HepG2 (cell line): ENCODE measurements at regions not wholly inside any gene's neighbourhood (a gene's known extent, or its start where the extent isn't known, plus 50 kb on each side); places are given as distances from the start of the nearest gene placed in this dataset.

Source experiments
- ATAC-seq: fragments of 200-7000 bp; cut with Tn5 transposase; 3 replicates; pipeline ENCODE4 v1.9.1; 2020; ENCODE audit warnings: mild to moderate bottlenecking, moderate library complexity
- BruUV-seq: library from RNA; stranded (reverse); fragments of 400-500 nt; replicated peaks from 2 replicates; lab custom pipeline; 2021; lab: Mats Ljungman, UMichigan
- CTCF ChIA-PET: fragments of 300-600 bp; formaldehyde crosslinking; extraction: SDS; loops from one replicate; lab custom pipeline; 2021; ENCODE audit warnings: low total read pairs, inconsistent platforms, low intra/inter-chr PET ratio; lab: Yijun Ruan, JAX
- POLR2A ChIA-PET: fragments of 350-600 bp; sonication (Branson Sonifier 250); formaldehyde crosslinking; loops from one replicate; lab custom pipeline; 2020; ENCODE audit warnings: antibody characterized with exemption, inconsistent platforms; lab: Yijun Ruan, JAX
- DNase-seq: peaks from one replicate; pipeline ENCODE4 v3.0.0-alpha.2; 2015; ENCODE audit warnings: low spot score
- FAIRE-seq: peaks from 3 replicates; lab custom pipeline; 2011; peaks lifted over from hg19 to GRCh38; lab: Jason Lieb, UNC
- H2AFZ ChIP-seq: one replicate; pipeline ENCODE4 v1.6.1; 2011; ENCODE audit warnings: low read length, inconsistent platforms
- H3K27ac ChIP-seq: fragments of 300-600 bp; 3 replicates; pipeline ENCODE4 v1.8.0; 2011; ENCODE audit warnings: mixed run types, mild to moderate bottlenecking, mixed read lengths, low read length, inconsistent platforms; ENCODE audit not compliant: insufficient read depth; ENCODE audit errors: extremely low read length
- H3K27me3 ChIP-seq, 2 experiments: fragments of 200-600 bp in 1 of 2; 2 replicates in 1 of 2; 3 replicates in 1 of 2; pipeline versions ENCODE4 v1.6.0 to v1.8.0; 2011; ENCODE audit warnings: low read length in 2 of 2, mild to moderate bottlenecking in 2 of 2, moderate library complexity in 2 of 2, inconsistent platforms in 1 of 2; ENCODE audit not compliant: insufficient read depth in 2 of 2, control insufficient read depth in 1 of 2
- H3K36me3 ChIP-seq, 2 experiments: fragments of 200-600 bp in 1 of 2; replicated peaks in 1 of 2; 2 replicates in 1 of 2; 3 replicates in 1 of 2; pipeline versions ENCODE4 v1.5.1 to v1.8.0; 2011; ENCODE audit warnings: low read length in 2 of 2, inconsistent platforms in 1 of 2; ENCODE audit not compliant: insufficient read depth in 2 of 2, control insufficient read depth in 1 of 2
- H3K4me1 ChIP-seq: 2 replicates; pipeline ENCODE4 v1.5.1; 2012; ENCODE audit warnings: low read length, inconsistent platforms; ENCODE audit not compliant: insufficient read depth
- H3K4me2 ChIP-seq: 2 replicates; pipeline ENCODE4 v1.6.0; 2011; ENCODE audit warnings: low read depth, low read length, inconsistent platforms
- H3K4me3 ChIP-seq, 3 experiments: fragments of 200-600 bp in 1 of 3; sonication (generic), shearing (Covaris generic) in 1 of 3; replicated peaks in 1 of 3; 2 replicates each; pipeline ENCODE4 v1.5.1; 2011 to 2016; ENCODE audit warnings: low read length in 3 of 3, inconsistent platforms in 2 of 3, low read depth in 2 of 3, mild to moderate bottlenecking in 2 of 3, control low read depth in 1 of 3, mixed read lengths in 1 of 3; ENCODE audit not compliant: insufficient read depth in 1 of 3
- H3K79me2 ChIP-seq: one replicate; pipeline ENCODE4 v1.6.1; 2011; ENCODE audit warnings: low read length, inconsistent platforms; ENCODE audit not compliant: insufficient read depth
- H3K9ac ChIP-seq: 2 replicates; pipeline ENCODE4 v1.6.0; 2011; ENCODE audit warnings: mild to moderate bottlenecking, low read depth, low read length, inconsistent platforms; ENCODE audit not compliant: insufficient read depth
- H3K9me3 ChIP-seq: 2 replicates; pipeline ENCODE4 v1.5.1; 2012; ENCODE audit warnings: mild to moderate bottlenecking, low read length
- H4K20me1 ChIP-seq: 2 replicates; pipeline ENCODE4 v1.6.0; 2011; ENCODE audit warnings: inconsistent platforms, mild to moderate bottlenecking, low read length, moderate library complexity; ENCODE audit not compliant: insufficient read depth
- AHR ChIP-seq: IDR thresholded peaks from 2 replicates; pipeline ENCODE4 v1.6.1; 2018; ENCODE audit warnings: missing genetic modification reagents, missing compliant biosample characterization
- ATF7 ChIP-seq, 2 experiments: fragments of 450-650 bp in 1 of 2; sonication (generic) in 1 of 2; formaldehyde crosslinking in 1 of 2; IDR thresholded peaks; 2 replicates each; pipeline versions ENCODE4 v1.4.0 to v1.6.1; 2016 to 2020; ENCODE audit warnings: antibody characterized with exemption in 1 of 2, mild to moderate bottlenecking in 1 of 2, missing genetic modification reagents in 1 of 2
- CREB1 ChIP-seq, 2 experiments: fragments of 450-650 bp in 1 of 2; IDR thresholded peaks; 2 replicates each; pipeline ENCODE4 v1.6.1; 2016 to 2017; ENCODE audit warnings: control low read depth in 1 of 2, mild to moderate bottlenecking in 1 of 2, missing compliant biosample characterization in 1 of 2, missing genetic modification characterization in 1 of 2
- ETV5 ChIP-seq: IDR thresholded peaks from 2 replicates; pipeline ENCODE4 v1.6.1; 2018; ENCODE audit warnings: missing biosample characterization, missing genetic modification reagents, inconsistent platforms, borderline replicate concordance
- KLF11 ChIP-seq: IDR thresholded peaks from 2 replicates; pipeline ENCODE4 v1.6.1; 2016; ENCODE audit warnings: missing compliant biosample characterization
- MAX ChIP-seq: IDR thresholded peaks from 2 replicates; pipeline ENCODE4 v1.6.1; 2012; ENCODE audit warnings: inconsistent platforms
- NONO ChIP-seq, 2 experiments: fragments of 450-650 bp in 1 of 2; sonication (generic) in 1 of 2; formaldehyde crosslinking in 1 of 2; IDR thresholded peaks in 1 of 2; conservative IDR thresholded peaks in 1 of 2; 2 replicates each; pipeline versions ENCODE4 v1.6.1 to v1.8.0; 2017 to 2022; ENCODE audit warnings: mild to moderate bottlenecking in 1 of 2, missing genetic modification reagents in 1 of 2, moderate library complexity in 1 of 2
- NR2F2 ChIP-seq: IDR thresholded peaks from 2 replicates; pipeline ENCODE4 v1.6.1; 2012; ENCODE audit warnings: low read depth, inconsistent platforms, borderline replicate concordance
- PRMT3 ChIP-seq: sonication (generic); formaldehyde crosslinking; IDR thresholded peaks from 2 replicates; pipeline ENCODE4 v1.8.1; 2022; ENCODE audit warnings: low read depth, mild to moderate bottlenecking, moderate library complexity, missing genetic modification reagents, borderline replicate concordance
- REL ChIP-seq: sonication (generic); formaldehyde crosslinking; conservative IDR thresholded peaks from 2 replicates; pipeline ENCODE4 v1.8.0; 2022; ENCODE audit warnings: mild to moderate bottlenecking, missing genetic modification reagents, moderate library complexity
- SNAPC2 ChIP-seq: sonication (generic); formaldehyde crosslinking; IDR thresholded peaks from 2 replicates; pipeline ENCODE4 v1.8.1; 2022; ENCODE audit warnings: mild to moderate bottlenecking, missing genetic modification reagents
- ZBTB42 ChIP-seq: sonication (generic); formaldehyde crosslinking; IDR thresholded peaks from 2 replicates; pipeline ENCODE4 v1.5.0; 2020; ENCODE audit warnings: mild to moderate bottlenecking, missing genetic modification reagents
- ZNF20 ChIP-seq: sonication (generic); formaldehyde crosslinking; IDR thresholded peaks from 2 replicates; pipeline ENCODE4 v1.4.0; 2020; ENCODE audit warnings: mild to moderate bottlenecking, moderate library complexity, missing genetic modification reagents
- ZNF329 ChIP-seq: sonication (generic); formaldehyde crosslinking; IDR thresholded peaks from 2 replicates; pipeline ENCODE4 v1.9.0; 2021; ENCODE audit warnings: low read depth, mild to moderate bottlenecking, missing genetic modification reagents
- ZNF644 ChIP-seq: IDR thresholded peaks from 2 replicates; pipeline ENCODE4 v1.6.1; 2016; ENCODE audit warnings: low read depth
- ZNF687 ChIP-seq: sonication (generic); formaldehyde crosslinking; IDR thresholded peaks from 2 replicates; pipeline ENCODE4 v1.5.1; 2020; ENCODE audit warnings: mild to moderate bottlenecking, missing genetic modification reagents, moderate library complexity
- WGBS: methylation state at CpG from one replicate; pipeline ENCODE4 v1.1.6; 2017; ENCODE audit warnings: low lambda C conversion rate; 5-methylcytosine and 5-hydroxymethylcytosine counted together
- in situ Hi-C: cut with HindIII; loops from 2 replicates; pipeline ENCODE4 v1.10.0; 2017; ENCODE audit warnings: low pct_unique_long_range_greater_than_20kb; ENCODE audit not compliant: extremely low pct_ligation_motif_present
- intact Hi-C: fragments of 100-400 bp; cut with micrococcal nuclease; formaldehyde crosslinking; loops from one replicate; pipeline ENCODE4 v1.10.0; 2022; ENCODE audit not compliant: unreplicated experiment

GRCh38 chr14:27175489-27175888, 577.7 kb upstream of the NOVA1 start:
- H3K27ac ChIP-seq, result no peak overlapping the region
- no peak overlapping the region for H3K9ac ChIP-seq
- H3K9me3 ChIP-seq, result peaks cover 94% of the 10 kb centered on the region
- H3K79me2 ChIP-seq, result no peaks in the 10 kb centered on the region
- no peaks in the 10 kb centered on the region for H3K4me1 ChIP-seq
- FAIRE-seq, result no peak
- TF ChIP-seq ATF7 (IDR thresholded peaks at IDR 0.05) (peak; percentile 66; the same call in 1 of the 2 replicates), ATF7 (CRISPR knock-in tag; IDR thresholded peaks at IDR 0.05) (no peak), ZNF329 (CRISPR knock-in tag) (no peak), KLF11 (CRISPR knock-in tag) (no peak), CREB1 (IDR thresholded peaks at IDR 0.05) (peak; percentile 69), CREB1 (CRISPR knock-in tag; IDR thresholded peaks at IDR 0.05) (no peak), ZBTB42 (CRISPR knock-in tag) (no peak), AHR (CRISPR knock-in tag) (no peak), SNAPC2 (CRISPR knock-in tag) (no peak)
- TF ChIP-seq, all 625 proteins: peak for 2
- no peak overlapping the region for H3K4me2 ChIP-seq
- H3K36me3 ChIP-seq, result no peaks in the 10 kb centered on the region
- 44% methylated on average over 6 of the region's 6 CpGs for WGBS
- intact Hi-C loops, result no loop called here
- no TSS peak for BruUV-seq
- ATAC-seq (no peak), DNase-seq (no peak)
- H3K4me3 ChIP-seq, result no peak overlapping the region
- H2AFZ ChIP-seq, result no peak overlapping the region
- H3K27me3 ChIP-seq, result no peaks in the 10 kb centered on the region
- H4K20me1 ChIP-seq, result no peaks in the 10 kb centered on the region
- ChIA-PET CTCF (no interaction called here), POLR2A (no interaction called here)
- in situ Hi-C loops, result no loop called here

- Histone ChIP-seq H3K4me2 (no peak overlapping the region), H3K9me3 (peaks cover 90% of the 10 kb centered on the region), H3K27ac (no peak overlapping the region), H2AFZ (no peak overlapping the region), H3K27me3 (no peaks in the 10 kb centered on the region), H3K79me2 (no peaks in the 10 kb centered on the region), H4K20me1 (no peaks in the 10 kb centered on the region), H3K4me3 (no peak overlapping the region), H3K4me1 (no peaks in the 10 kb centered on the region), H3K9ac (no peak overlapping the region), H3K36me3 (no peaks in the 10 kb centered on the region)
- POLR2A ChIA-PET, result no interaction called here
- intact Hi-C loops (no loop called here), in situ Hi-C loops (no loop called here)
- CTCF ChIA-PET, result no interaction called here
- no TSS peak for BruUV-seq
- FAIRE-seq (no peak), ATAC-seq (no peak), DNase-seq (no peak)
- WGBS, result 6% methylated on average over 5 of the region's 5 CpGs
- no peak for TF ChIP-seq ZNF687 (CRISPR knock-in tag)
- TF ChIP-seq NONO (IDR thresholded peaks at IDR 0.05), result no peak
- no peak for TF ChIP-seq NONO (CRISPR knock-in tag; conservative IDR thresholded peaks at IDR 0.05)
- TF ChIP-seq NR2F2, result no peak
- TF ChIP-seq ZNF644 (CRISPR knock-in tag), result no peak
- TF ChIP-seq PRMT3 (CRISPR knock-in tag), result no peak
- no peak for TF ChIP-seq ZNF20 (CRISPR knock-in tag)
- no peak for TF ChIP-seq REL (CRISPR knock-in tag)
- TF ChIP-seq MAX, result no peak
- TF ChIP-seq ETV5 (CRISPR knock-in tag), result no peak
Observed at GRCh38 chr14:27181333-27181732, 583.5 kb upstream of the NOVA1 start.
